ENCODE measurements at regions not wholly inside any gene's neighbourhood (a gene's known extent, or its start where the extent isn't known, plus 50 kb on each side); places are given as distances from the start of the nearest gene placed in this dataset.

DNA sequence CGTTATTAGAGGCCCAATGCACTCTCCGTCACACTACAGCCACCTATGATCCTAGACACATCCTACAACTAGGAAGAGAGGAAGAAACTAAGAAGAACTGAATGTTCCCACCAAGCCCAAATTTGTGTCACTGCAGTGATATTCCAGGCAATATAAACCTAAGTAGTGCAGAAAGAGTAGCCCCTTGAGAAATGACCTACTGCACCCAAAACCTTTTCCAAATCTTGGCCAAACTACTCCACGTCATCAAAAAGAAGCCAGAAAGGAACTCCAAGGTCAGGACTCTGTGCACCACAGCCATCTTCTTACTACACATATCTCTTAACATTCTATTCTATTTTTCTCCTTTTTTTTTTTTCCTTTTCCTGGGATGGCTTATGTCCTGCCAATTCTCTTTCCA is 60.2 kb downstream of the ADAMTS1 start:
- TF ChIP-seq, protein P1, sequence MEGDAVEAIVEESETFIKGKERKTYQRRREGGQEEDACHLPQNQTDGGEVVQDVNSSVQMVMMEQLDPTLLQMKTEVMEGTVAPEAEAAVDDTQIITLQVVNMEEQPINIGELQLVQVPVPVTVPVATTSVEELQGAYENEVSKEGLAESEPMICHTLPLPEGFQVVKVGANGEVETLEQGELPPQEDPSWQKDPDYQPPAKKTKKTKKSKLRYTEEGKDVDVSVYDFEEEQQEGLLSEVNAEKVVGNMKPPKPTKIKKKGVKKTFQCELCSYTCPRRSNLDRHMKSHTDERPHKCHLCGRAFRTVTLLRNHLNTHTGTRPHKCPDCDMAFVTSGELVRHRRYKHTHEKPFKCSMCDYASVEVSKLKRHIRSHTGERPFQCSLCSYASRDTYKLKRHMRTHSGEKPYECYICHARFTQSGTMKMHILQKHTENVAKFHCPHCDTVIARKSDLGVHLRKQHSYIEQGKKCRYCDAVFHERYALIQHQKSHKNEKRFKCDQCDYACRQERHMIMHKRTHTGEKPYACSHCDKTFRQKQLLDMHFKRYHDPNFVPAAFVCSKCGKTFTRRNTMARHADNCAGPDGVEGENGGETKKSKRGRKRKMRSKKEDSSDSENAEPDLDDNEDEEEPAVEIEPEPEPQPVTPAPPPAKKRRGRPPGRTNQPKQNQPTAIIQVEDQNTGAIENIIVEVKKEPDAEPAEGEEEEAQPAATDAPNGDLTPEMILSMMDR (IDR thresholded peaks at IDR 0.05) = no peak
- no peak for TF ChIP-seq POLR2A (IDR thresholded peaks at IDR 0.05)

All from right lobe of liver (tissue), 4 donors.